SK-N-SH treated with all-trans-retinoic acid at 6 μM for 48 hours (cell line): ENCODE measurements at regions not wholly inside any gene's neighbourhood (a gene's known extent, or its start where the extent isn't known, plus 50 kb on each side); places are given as distances from the start of the nearest gene placed in this dataset.

Source experiments
- CSDC2 ChIP-seq: fragments of 250-450 bp; sonication (Bioruptor Pico); IDR thresholded peaks from 2 replicates; pipeline ENCODE4 v1.5.0; 2020; ENCODE audit warnings: mild to moderate bottlenecking, moderate library complexity
- ESRRG ChIP-seq: fragments of 250-450 bp; sonication (Bioruptor Pico); IDR thresholded peaks from 2 replicates; pipeline ENCODE4 v1.6.1; 2021; ENCODE audit warnings: mild to moderate bottlenecking
- SNAI2 ChIP-seq: fragments of 250-450 bp; sonication (Bioruptor Pico); IDR thresholded peaks from 2 replicates; pipeline ENCODE4 v1.5.0; 2020; ENCODE audit warnings: mild to moderate bottlenecking, moderate library complexity
- TOX ChIP-seq: fragments of 250-450 bp; sonication (Bioruptor Pico); IDR thresholded peaks from 2 replicates; pipeline ENCODE4 v1.8.0; 2021; ENCODE audit warnings: mild to moderate bottlenecking, moderate library complexity, borderline replicate concordance
- TF ChIP-seq, protein P1 (sequence below): fragments of 250-450 bp; sonication (Bioruptor Pico); IDR thresholded peaks from 2 replicates; pipeline ENCODE4 v1.5.0; 2020; ENCODE audit warnings: mild to moderate bottlenecking, moderate library complexity
- TF ChIP-seq, protein P2 (sequence below): fragments of 250-450 bp; sonication (Bioruptor Pico); IDR thresholded peaks from 2 replicates; pipeline ENCODE4 v1.8.0; 2020; ENCODE audit warnings: mild to moderate bottlenecking, moderate library complexity, borderline replicate concordance

DNA sequence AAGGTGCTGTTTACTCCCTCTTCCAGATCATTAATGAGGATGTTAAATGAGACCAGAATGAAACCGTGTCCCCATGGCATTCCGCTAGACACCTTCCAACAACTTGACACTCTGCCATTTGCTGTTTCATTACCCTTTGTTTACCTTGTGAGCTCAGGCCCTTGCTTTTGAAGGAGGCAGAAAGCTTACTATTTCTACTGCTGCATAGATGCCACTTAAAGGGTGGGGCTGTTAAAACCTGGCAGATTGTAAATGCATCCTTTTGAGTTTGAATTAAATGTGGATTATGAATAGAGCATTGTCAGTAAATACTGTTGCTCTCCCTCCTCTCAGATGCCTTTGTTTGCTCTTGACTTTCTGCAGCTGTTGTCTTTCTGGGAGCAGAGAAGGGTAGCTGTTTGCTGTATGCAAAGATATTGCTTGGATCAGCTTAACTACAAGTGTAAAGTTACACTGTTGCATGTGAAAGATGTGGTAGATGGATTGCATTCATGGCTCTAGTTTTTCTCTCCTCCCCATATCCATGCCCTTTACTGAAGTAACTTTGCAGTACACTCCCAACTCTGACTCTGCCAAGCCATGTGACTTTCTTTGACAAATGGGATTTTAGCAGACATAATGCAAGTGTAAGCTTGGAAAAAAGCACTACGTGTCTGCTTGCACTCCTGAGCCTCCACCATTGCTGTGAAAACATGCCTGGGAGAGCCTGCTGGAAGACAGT lies 75.0 kb upstream of the DHX15 start:
- TF ChIP-seq SNAI2 (CRISPR knock-in tag) (no peak), CSDC2 (CRISPR knock-in tag) (no peak), ESRRG (CRISPR knock-in tag) (no peak), TOX (CRISPR knock-in tag) (no peak)
- TF ChIP-seq, protein P1, sequence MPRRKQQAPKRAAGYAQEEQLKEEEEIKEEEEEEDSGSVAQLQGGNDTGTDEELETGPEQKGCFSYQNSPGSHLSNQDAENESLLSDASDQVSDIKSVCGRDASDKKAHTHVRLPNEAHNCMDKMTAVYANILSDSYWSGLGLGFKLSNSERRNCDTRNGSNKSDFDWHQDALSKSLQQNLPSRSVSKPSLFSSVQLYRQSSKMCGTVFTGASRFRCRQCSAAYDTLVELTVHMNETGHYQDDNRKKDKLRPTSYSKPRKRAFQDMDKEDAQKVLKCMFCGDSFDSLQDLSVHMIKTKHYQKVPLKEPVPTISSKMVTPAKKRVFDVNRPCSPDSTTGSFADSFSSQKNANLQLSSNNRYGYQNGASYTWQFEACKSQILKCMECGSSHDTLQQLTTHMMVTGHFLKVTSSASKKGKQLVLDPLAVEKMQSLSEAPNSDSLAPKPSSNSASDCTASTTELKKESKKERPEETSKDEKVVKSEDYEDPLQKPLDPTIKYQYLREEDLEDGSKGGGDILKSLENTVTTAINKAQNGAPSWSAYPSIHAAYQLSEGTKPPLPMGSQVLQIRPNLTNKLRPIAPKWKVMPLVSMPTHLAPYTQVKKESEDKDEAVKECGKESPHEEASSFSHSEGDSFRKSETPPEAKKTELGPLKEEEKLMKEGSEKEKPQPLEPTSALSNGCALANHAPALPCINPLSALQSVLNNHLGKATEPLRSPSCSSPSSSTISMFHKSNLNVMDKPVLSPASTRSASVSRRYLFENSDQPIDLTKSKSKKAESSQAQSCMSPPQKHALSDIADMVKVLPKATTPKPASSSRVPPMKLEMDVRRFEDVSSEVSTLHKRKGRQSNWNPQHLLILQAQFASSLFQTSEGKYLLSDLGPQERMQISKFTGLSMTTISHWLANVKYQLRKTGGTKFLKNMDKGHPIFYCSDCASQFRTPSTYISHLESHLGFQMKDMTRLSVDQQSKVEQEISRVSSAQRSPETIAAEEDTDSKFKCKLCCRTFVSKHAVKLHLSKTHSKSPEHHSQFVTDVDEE (CRISPR knock-in tag): no peak
- TF ChIP-seq, protein P2, sequence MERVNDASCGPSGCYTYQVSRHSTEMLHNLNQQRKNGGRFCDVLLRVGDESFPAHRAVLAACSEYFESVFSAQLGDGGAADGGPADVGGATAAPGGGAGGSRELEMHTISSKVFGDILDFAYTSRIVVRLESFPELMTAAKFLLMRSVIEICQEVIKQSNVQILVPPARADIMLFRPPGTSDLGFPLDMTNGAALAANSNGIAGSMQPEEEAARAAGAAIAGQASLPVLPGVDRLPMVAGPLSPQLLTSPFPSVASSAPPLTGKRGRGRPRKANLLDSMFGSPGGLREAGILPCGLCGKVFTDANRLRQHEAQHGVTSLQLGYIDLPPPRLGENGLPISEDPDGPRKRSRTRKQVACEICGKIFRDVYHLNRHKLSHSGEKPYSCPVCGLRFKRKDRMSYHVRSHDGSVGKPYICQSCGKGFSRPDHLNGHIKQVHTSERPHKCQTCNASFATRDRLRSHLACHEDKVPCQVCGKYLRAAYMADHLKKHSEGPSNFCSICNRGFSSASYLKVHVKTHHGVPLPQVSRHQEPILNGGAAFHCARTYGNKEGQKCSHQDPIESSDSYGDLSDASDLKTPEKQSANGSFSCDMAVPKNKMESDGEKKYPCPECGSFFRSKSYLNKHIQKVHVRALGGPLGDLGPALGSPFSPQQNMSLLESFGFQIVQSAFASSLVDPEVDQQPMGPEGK (CRISPR knock-in tag): no peak
